ENCODE measurements at regions not wholly inside any gene's neighbourhood (a gene's known extent, or its start where the extent isn't known, plus 50 kb on each side); places are given as distances from the start of the nearest gene placed in this dataset.
A peak's percentile ranks its signal among the peaks of the same experiment; 100 is the strongest.
"Not testable (repeated sequence)": the region's sequence is repeated elsewhere in the genome, so short reads cannot be mapped to it uniquely, and the experiment has no call there.

GRCh38 chr11:89615642-89616041, 94.5 kb upstream of the TRIM77 start:
- not testable (repeated sequence) for DNase-seq

- not testable (repeated sequence) for DNase-seq
These were observed 93.9 kb upstream of the TRIM77 start for GRCh38 chr11:89616161-89616560.

GRCh38 chr11:89616999-89617602, 93.0 kb upstream of the TRIM77 start:
- peak; percentile 8 to 52 for DNase-seq

- not testable (repeated sequence) for DNase-seq
These were observed 89.4 kb upstream of the TRIM77 start for GRCh38 chr11:89620721-89621120.

GRCh38 chr11:89625171-89625570, 84.9 kb upstream of the TRIM77 start:
- no peak for DNase-seq

- no peak for DNase-seq
These were observed 83.7 kb upstream of the TRIM77 start for GRCh38 chr11:89626366-89626765.

GRCh38 chr11:89626881-89627280, 83.2 kb upstream of the TRIM77 start:
- DNase-seq, result not testable (repeated sequence)

GRCh38 chr11:89633135-89633705, 76.9 kb upstream of the TRIM77 start:
- no peak for DNase-seq

- DNase-seq, result not testable (repeated sequence)
These were observed 69.3 kb upstream of the TRIM77 start for GRCh38 chr11:89640777-89641176.

GRCh38 chr11:89648232-89648631, 61.9 kb upstream of the TRIM77 start:
- DNase-seq, result not testable (repeated sequence)

- DNase-seq, result not testable (repeated sequence)
These were observed 61.1 kb upstream of the TRIM77 start for GRCh38 chr11:89648996-89649395.

- DNase-seq, result not testable (repeated sequence)
These were observed 55.4 kb upstream of the TRIM77 start for GRCh38 chr11:89654669-89655068.

- not testable (repeated sequence) for DNase-seq
These were observed 51.3 kb upstream of the TRIM77 start for GRCh38 chr11:89658767-89659166.

- DNase-seq, result not testable (repeated sequence)
These were observed 50.7 kb upstream of the TRIM77 start for GRCh38 chr11:89659414-89659813.

- DNase-seq, result no peak
These were observed 49.9 kb upstream of the TRIM77 start for GRCh38 chr11:89660234-89660633.

Data from NCI-H2081 (cell line).